Thyroid gland (tissue), 4 donors: ENCODE measurements at regions not wholly inside any gene's neighbourhood (a gene's known extent, or its start where the extent isn't known, plus 50 kb on each side); places are given as distances from the start of the nearest gene placed in this dataset.

Experiments
- DNase-seq, 2 donors: peaks; one replicate each; pipeline ENCODE4 v3.0.0-alpha.2; 2019
- H3K27ac ChIP-seq, 3 donors: fragments of 200-600 bp; sonication (generic); 1 replicate in 2 of 3; 2 replicates in 1 of 3; pipeline ENCODE4 v1.5.1; 2016 to 2019; ENCODE audit warnings: mild to moderate bottlenecking in 1 of 3, moderate library complexity in 1 of 3
- H3K27me3 ChIP-seq: fragments of 200-600 bp; sonication (generic); one replicate; pipeline ENCODE4 v1.5.1; 2019
- H3K36me3 ChIP-seq, 2 donors: fragments of 200-600 bp; sonication (generic); one replicate each; pipeline ENCODE4 v1.5.1; 2016 to 2019
- H3K4me1 ChIP-seq, 2 donors: fragments of 200-600 bp; sonication (generic); one replicate each; pipeline ENCODE4 v1.5.1; 2017 to 2019
- H3K4me3 ChIP-seq, 3 donors: fragments of 200-600 bp; sonication (generic); replicated peaks in 1 of 3; 1 replicate in 2 of 3; 2 replicates in 1 of 3; pipeline ENCODE4 v1.5.1; 2016; ENCODE audit warnings: mild to moderate bottlenecking in 1 of 3
- H3K9me3 ChIP-seq: fragments of 200-600 bp; sonication (generic); one replicate; pipeline ENCODE4 v1.5.1; 2017
- CTCF ChIP-seq, 6 experiments: fragments of 200-600 bp in 3 of 6; fragments of 450-650 bp in 3 of 6; sonication (generic) in 3 of 6; IDR thresholded peaks; one replicate each; pipeline ENCODE4 v1.5.1; 2016 to 2019; ENCODE audit warnings: antibody characterized with exemption in 6 of 6, mild to moderate bottlenecking in 2 of 6, inconsistent platforms in 1 of 6, moderate library complexity in 1 of 6
- POLR2A ChIP-seq, 2 donors: fragments of 450-650 bp; IDR thresholded peaks; one replicate each; pipeline ENCODE4 v1.6.1; 2017; ENCODE audit warnings: antibody characterized with exemption in 2 of 2, mild to moderate bottlenecking in 2 of 2, moderate library complexity in 1 of 2
- WGBS, 2 donors: methylation state at CpG; one replicate each; pipeline ENCODE4 v1.1.5; 2017; 5-methylcytosine and 5-hydroxymethylcytosine counted together
- intact Hi-C: fragments of 100-400 bp; cut with DNase I; formaldehyde crosslinking; loops from one replicate; pipeline ENCODE4 v1.15.1; 2023

- Histone ChIP-seq H3K27ac (no peak overlapping the region), H3K36me3 (no peaks in the 10 kb centered on the region), H3K9me3 (no peaks in the 10 kb centered on the region), H3K4me1 (no peaks in the 10 kb centered on the region), H3K4me3 (no peak overlapping the region), H3K27me3 (no peaks in the 10 kb centered on the region)
- TF ChIP-seq POLR2A (IDR thresholded peaks at IDR 0.05) (no peak), CTCF (IDR thresholded peaks at IDR 0.05) (no peak)
- intact Hi-C loops = no loop called here
- no peak for DNase-seq
- WGBS, 2 donors = 93 to 100% methylated on average over 2 of the region's 2 CpGs
These were observed 612.9 kb upstream of the DAB2 start for GRCh38 chr5:40037713-40038112.

- no peak for DNase-seq
- Histone ChIP-seq H3K27me3 (no peaks in the 10 kb centered on the region), H3K36me3 (no peaks in the 10 kb centered on the region), H3K9me3 (no peaks in the 10 kb centered on the region), H3K4me1 (no peaks in the 10 kb centered on the region), H3K4me3 (no peak overlapping the region), H3K27ac (no peak overlapping the region)
- intact Hi-C loops = no loop called here
- TF ChIP-seq CTCF (IDR thresholded peaks at IDR 0.05) (no peak), POLR2A (IDR thresholded peaks at IDR 0.05) (no peak)
- 92% methylated on average over 2 of the region's 2 CpGs for WGBS, 2 donors
These were observed 609.7 kb upstream of the DAB2 start for GRCh38 chr5:40034441-40034840.

- intact Hi-C loops = no loop called here
- H3K27me3 ChIP-seq = no peaks in the 10 kb centered on the region
- H3K27ac ChIP-seq = no peak overlapping the region
- H3K4me3 ChIP-seq = no peak overlapping the region
- no peak for DNase-seq
- 61 to 63% methylated on average over 3 of the region's 3 CpGs for WGBS, 2 donors
- no peaks in the 10 kb centered on the region for H3K4me1 ChIP-seq
- no peak for TF ChIP-seq CTCF (IDR thresholded peaks at IDR 0.05)
- no peak for TF ChIP-seq POLR2A (IDR thresholded peaks at IDR 0.05)
- no peaks in the 10 kb centered on the region for H3K36me3 ChIP-seq
- no peaks in the 10 kb centered on the region for H3K9me3 ChIP-seq
These were observed 608.6 kb upstream of the DAB2 start for GRCh38 chr5:40033411-40033810.

GRCh38 chr5:40033009-40033408 is 608.2 kb upstream of the DAB2 start:
- Histone ChIP-seq H3K27me3 (no peaks in the 10 kb centered on the region), H3K4me1 (no peaks in the 10 kb centered on the region), H3K4me3 (no peak overlapping the region), H3K27ac (no peak overlapping the region), H3K9me3 (no peaks in the 10 kb centered on the region), H3K36me3 (no peaks in the 10 kb centered on the region)
- TF ChIP-seq CTCF (IDR thresholded peaks at IDR 0.05) = no peak
- no peak for TF ChIP-seq POLR2A (IDR thresholded peaks at IDR 0.05)
- 84 to 93% methylated on average over 1 of the region's 1 CpG for WGBS, 2 donors
- intact Hi-C loops = no loop called here
- DNase-seq = no peak

- intact Hi-C loops = no loop called here
- H3K27me3 ChIP-seq = no peaks in the 10 kb centered on the region
- H3K9me3 ChIP-seq = no peaks in the 10 kb centered on the region
- no peak overlapping the region for H3K27ac ChIP-seq
- DNase-seq = no peak
- 71 to 84% methylated on average over 2 of the region's 2 CpGs for WGBS, 2 donors
- H3K4me3 ChIP-seq = no peak overlapping the region
- TF ChIP-seq POLR2A (IDR thresholded peaks at IDR 0.05) (no peak), CTCF (IDR thresholded peaks at IDR 0.05) (no peak)
- no peaks in the 10 kb centered on the region for H3K4me1 ChIP-seq
- H3K36me3 ChIP-seq = no peaks in the 10 kb centered on the region
These were observed 605.9 kb upstream of the DAB2 start for GRCh38 chr5:40030661-40031060.
